ENCODE measurements at regions not wholly inside any gene's neighbourhood (a gene's known extent, or its start where the extent isn't known, plus 50 kb on each side); places are given as distances from the start of the nearest gene placed in this dataset.
"Not testable (repeated sequence)": the region's sequence is repeated elsewhere in the genome, so short reads cannot be mapped to it uniquely, and the experiment has no call there.

DNA sequence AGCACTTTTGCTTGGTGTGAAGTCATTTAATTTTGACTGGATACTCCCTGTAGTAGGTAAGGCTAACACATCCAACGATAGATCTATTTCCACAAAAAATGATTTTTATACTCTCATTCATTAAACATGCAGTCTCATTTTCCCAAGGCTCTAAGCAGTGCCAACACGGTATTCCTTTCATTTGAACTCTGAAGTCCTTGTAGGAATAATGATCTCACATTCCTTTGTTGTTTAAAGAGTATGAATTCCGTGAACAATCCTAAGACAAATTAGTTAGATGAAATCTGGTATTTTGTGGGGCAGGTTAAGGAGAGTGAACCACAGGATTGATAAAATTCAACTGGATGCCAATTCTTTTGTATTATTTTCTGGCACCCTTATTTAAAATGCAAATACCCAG, 66.6 kb downstream of the LACC1 start:
- DNase-seq (ENCODE audit: low read depth in 2 of 2, low spot score in 1 of 2): no peak

DNA sequence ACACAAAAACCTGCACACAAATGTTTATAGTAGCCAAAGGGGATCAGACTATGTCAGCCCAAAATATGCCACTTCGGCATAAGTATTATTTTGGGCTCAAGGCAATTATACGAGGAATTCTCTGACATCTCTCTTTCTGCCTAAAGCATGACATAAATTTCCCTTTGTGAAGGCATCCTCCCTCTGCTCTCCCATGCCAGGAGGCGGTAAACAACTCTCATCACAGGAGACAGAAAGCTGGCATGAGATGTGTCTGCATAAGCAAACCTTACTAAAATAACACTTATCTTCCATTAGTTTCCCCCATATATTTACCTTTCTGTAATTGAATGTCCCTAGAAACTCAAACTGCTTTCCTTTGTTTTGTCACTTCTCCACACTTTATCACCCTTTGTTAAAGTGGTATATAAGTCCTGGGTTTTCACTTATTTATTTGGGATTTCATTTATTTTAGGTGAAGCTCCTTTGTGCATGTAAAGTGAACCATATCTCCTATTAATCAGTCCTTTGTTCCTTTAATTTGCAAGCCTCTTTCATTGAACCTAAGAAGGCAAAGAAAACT, 68.3 kb downstream of the LACC1 start:
- no peak for DNase-seq (ENCODE audit: low read depth in 2 of 2, low spot score in 1 of 2)

DNA sequence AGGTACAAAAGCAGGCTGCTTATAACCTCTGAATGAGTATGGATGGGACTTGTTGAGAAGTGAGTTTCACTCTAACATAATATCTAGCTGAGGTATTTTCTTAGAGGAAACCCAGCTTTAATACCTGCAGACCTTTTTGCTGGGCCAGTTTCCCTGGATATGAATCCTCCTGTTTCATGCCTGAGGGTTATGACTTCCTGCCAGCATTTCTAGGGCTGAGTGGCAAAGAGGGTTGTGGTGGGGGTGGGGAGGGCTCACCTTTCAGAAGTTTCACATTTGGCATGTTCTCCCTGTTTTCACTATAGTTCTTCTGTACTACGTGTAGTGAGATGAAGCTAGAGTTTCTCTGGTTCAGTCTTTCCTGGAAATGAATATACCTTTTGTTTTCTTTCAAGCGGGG, 73.7 kb downstream of the LACC1 start:
- DNase-seq (ENCODE audit: low read depth in 2 of 2, low spot score in 1 of 2): no peak

GRCh38 chr13:43956975-43957374, 77.3 kb downstream of the LACC1 start:
- DNase-seq (ENCODE audit: low read depth in 2 of 2, low spot score in 1 of 2): not testable (repeated sequence)

GRCh38 chr13:43959291-43959690, 79.6 kb downstream of the LACC1 start:
- no peak for DNase-seq (ENCODE audit: low read depth in 2 of 2, low spot score in 1 of 2)

- no peak for DNase-seq (ENCODE audit: low read depth in 2 of 2, low spot score in 1 of 2)
Observed at GRCh38 chr13:43961909-43962308, 82.2 kb downstream of the LACC1 start.

GRCh38 chr13:43963726-43964125, 84.0 kb downstream of the LACC1 start:
- no peak for DNase-seq (ENCODE audit: low read depth in 2 of 2, low spot score in 1 of 2)

DNA sequence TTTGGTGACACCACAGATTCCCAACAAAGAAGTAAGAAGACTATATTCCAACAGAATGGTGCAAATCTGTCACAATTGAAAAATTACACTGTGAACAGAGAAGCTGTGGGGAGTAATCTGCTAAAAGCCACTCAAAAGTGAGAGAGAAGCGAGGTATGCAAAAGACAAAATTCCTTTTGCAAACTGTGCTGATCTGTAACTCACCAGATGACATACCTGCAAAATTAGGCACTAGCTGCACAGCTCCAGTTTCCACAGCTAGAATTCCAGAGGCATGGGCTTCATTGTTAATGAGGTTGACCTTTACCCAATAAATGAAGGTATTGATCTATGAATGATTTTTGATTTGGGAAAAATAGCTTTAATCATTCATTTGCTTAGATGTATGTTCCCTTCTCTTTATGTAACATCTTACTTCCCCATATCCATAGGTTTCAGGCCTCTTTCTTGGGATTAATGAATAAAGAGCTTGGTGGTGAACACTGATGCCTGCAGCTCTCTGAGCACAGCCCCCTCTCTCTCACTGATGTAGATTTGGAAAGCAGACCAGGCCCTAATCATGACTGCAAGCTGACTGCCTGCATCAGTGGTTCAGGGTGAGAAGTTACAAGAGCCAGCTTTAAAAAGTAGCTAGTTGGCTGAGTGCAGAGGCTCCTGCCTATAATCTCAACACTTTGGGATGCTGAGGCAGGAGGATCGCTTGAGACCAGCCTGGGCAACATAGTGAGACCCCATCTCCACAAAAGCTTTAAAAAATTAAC, 85.2 kb downstream of the LACC1 start:
- no peak for DNase-seq (ENCODE audit: low read depth in 2 of 2, low spot score in 1 of 2)

DNA sequence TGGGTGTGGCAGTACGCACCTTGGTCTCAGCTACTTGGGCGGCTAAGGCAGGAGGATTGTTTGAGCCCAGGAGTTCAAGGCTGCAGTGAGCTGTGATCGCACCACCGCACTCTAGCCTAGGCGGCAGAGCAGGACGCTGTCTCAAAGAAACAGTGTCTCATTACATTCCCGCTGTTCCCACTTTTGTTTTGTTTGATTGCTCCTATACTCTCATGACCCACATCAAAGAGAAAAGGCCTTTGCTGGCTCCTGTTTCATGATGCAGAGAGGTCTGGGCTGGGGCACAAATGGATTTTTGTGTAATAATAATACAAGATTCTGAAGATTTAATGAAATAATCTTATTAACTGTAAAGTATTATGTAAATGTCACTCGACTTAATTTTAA, 85.7 kb downstream of the LACC1 start:
- DNase-seq (ENCODE audit: low read depth in 2 of 2, low spot score in 1 of 2): no peak

GRCh38 chr13:43968251-43968942, 88.7 kb downstream of the LACC1 start:
- not testable (repeated sequence) for DNase-seq (ENCODE audit: low read depth in 2 of 2, low spot score in 1 of 2)

DNA sequence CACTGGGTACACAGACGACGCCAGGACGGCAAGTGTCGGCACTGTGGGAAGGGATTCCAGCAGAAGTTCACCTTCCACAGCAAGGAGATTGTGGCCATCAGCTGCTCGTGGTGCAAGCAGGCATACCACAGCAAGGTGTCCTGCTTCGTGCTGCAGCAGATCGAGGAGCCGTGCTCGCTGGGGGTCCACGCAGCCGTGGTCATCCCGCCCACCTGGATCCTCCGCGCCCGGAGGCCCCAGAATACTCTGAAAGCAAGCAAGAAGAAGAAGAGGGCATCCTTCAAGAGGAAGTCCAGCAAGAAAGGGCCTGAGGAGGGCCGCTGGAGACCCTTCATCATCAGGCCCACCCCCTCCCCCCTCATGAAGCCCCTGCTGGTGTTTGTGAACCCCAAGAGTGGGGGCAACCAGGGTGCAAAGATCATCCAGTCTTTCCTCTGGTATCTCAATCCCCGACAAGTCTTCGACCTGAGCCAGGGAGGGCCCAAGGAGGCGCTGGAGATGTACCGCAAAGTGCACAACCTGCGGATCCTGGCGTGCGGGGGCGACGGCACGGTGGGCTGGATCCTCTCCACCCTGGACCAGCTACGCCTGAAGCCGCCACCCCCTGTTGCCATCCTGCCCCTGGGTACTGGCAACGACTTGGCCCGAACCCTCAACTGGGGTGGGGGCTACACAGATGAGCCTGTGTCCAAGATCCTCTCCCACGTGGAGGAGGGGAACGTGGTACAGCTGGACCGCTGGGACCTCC, 89.4 kb downstream of the LACC1 start:
- not testable (repeated sequence) for DNase-seq (ENCODE audit: low read depth in 2 of 2, low spot score in 1 of 2)

GRCh38 chr13:43969919-43970318, 90.2 kb downstream of the LACC1 start:
- DNase-seq (ENCODE audit: low read depth in 2 of 2, low spot score in 1 of 2): not testable (repeated sequence)

- DNase-seq (ENCODE audit: low read depth in 2 of 2, low spot score in 1 of 2): not testable (repeated sequence)
Observed at GRCh38 chr13:43970520-43971242, 91.0 kb downstream of the LACC1 start.

DNA sequence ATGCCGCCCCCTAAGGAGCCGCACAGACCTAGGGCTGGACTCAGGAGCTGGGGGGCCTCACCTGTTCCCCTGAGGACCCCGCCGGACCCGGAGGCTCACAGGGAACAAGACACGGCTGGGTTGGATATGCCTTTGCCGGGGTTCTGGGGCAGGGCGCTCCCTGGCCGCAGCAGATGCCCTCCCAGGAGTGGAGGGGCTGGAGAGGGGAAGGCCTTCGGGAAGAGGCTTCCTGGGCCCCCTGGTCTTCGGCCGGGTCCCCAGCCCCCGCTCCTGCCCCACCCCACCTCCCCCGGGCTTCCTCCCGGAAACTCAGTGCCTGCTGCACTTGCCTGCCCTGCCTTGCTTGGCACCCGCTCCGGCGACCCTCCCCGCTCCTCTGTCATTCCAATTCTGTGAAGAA, 91.6 kb downstream of the LACC1 start:
- DNase-seq (ENCODE audit: low read depth in 2 of 2, low spot score in 1 of 2): not testable (repeated sequence)

DNA sequence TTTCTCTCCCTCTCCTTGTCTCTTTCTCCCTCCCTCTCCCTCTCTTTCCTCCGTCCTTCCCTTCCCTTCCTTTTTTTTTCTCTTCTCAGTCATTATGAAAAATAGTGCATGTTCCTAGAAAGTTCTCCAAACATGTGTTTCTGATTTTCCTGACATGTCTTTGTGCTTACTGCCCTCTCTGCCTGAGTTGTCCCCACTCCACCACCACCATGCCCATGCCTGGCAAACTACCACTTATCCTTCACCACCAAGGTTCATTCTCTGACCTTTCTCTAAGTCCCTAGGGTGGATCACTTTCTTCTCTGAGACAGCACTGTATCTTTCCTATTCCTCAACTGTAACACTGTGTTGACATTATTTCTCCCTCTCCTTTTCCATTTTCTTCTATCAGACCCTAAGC, 98.2 kb downstream of the LACC1 start:
- DNase-seq (ENCODE audit: low read depth in 2 of 2, low spot score in 1 of 2): no peak

GRCh38 chr13:43978688-43979087, 99.0 kb downstream of the LACC1 start:
- no peak for DNase-seq (ENCODE audit: low read depth in 2 of 2, low spot score in 1 of 2)

GRCh38 chr13:43979492-43979891, 99.8 kb downstream of the LACC1 start:
- DNase-seq (ENCODE audit: low read depth in 2 of 2, low spot score in 1 of 2): no peak

DNA sequence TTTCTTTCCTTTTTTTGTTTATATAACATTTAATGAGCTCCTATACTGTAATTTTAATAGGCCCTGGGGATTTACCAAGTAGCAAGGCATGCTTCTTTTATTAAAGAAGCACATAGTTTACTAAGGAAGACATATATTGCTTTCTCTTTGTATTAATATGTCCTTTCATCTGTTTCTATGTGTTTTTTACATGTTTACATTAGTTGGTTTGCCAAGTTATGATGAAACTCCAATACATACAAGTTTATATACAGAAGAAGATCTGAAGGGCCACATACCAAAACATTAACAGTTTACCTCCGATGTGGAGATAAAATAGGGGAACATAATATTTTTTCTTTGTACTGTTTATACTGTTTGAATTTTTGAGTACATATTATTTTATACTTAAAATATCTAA, 100.9 kb downstream of the LACC1 start:
- no peak for DNase-seq (ENCODE audit: low read depth in 2 of 2, low spot score in 1 of 2)

DNA sequence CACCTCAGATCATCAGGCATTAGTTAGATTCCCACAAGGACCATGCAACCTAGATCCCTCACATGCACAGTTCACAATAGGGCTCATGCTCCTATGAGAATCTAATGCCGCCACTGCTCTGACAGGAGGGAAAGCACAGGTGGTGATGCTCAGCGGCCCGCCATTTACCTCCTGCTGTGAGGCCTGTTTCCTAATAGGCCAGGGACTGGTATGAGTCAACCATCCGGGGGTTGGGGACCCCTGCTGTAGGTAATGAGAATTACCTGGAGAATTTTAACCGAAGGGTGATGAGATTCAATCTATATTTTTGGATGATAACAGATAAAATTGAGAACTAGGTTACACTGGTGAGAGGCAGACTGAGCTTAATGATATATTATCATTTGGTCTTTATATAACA, 101.4 kb downstream of the LACC1 start:
- no peak for DNase-seq (ENCODE audit: low read depth in 2 of 2, low spot score in 1 of 2)

DNA sequence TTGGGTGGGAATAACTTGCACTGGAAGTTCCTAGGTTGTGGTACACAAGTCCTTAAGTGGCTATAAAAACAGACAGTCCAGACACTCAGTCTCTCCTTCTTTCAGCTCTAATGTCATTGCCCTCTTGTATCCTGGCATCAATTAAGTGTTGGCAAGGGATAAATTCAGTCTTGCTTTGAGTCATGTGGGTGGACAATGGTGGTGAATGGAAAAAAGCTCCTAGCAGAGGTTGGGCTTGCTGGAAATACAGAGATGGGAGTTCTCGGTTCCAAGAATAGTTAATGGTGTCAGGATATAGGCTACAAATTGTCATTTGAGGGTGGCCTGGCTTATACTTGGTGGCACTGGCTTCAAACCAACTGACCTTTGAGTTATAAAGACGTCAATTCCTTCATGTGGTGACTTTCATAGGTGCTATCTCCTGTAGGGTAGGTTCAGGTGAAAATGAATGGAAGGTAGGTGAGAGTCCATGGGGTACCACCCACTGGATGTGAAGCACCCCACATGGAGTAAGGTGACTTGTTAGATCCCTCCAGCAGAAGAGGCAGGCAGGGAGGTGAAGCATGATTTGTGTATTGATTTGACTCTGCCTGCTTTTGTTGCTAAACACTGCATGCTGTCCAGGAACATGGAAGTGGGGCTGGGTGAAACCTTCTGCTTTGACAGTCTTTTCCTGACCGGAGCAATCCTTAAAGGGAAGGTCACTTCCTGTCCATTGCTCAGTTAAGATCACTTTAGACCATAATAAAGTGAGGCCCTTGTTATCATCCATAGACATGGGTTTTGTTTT, 102.0 kb downstream of the LACC1 start:
- DNase-seq (ENCODE audit: low read depth in 2 of 2, low spot score in 1 of 2): no peak

All from stimulated activated CD8-positive, alpha-beta memory T cell treated with anti-CD3 and anti-CD28 coated beads, Interleukin-4, amount 100 ng/mL, for 4 hours (primary cell).